Epithelial cell of proximal tubule (primary cell): ENCODE measurements at regions not wholly inside any gene's neighbourhood (a gene's known extent, or its start where the extent isn't known, plus 50 kb on each side); places are given as distances from the start of the nearest gene placed in this dataset.

Source experiments
- DNase-seq: peaks from one replicate; pipeline ENCODE4 v3.0.0-alpha.2; 2011; ENCODE audit warnings: low read depth
- H3K4me3 ChIP-seq: 2 replicates; pipeline ENCODE4 v1.5.1; 2011; ENCODE audit warnings: low read depth, mild to moderate bottlenecking, low read length
- TF ChIP-seq, protein P1 (sequence below): conservative IDR thresholded peaks from 2 replicates; pipeline ENCODE4 v1.5.1; 2012; ENCODE audit warnings: low read depth, mild to moderate bottlenecking, low read length

DNA sequence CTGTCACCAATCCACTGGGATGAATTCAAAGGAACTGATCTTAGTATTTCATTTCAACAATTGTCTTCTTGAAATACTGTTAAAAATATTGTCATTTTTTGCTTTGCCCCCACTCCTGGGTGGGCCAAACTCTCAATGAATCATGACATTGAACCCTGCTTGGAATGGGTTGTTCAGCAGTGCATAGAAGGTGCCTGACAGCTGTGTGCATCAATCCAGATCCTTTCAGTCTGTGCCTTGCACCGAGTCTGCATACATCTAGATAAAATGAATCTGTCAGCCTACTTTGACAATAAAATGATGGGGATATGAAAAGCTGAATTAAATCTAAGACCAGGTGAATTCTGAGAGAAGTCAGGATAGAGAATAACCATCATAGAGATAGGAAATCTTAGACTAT lies 706.6 kb downstream of the CBLN2 start:
- TF ChIP-seq, protein P1, sequence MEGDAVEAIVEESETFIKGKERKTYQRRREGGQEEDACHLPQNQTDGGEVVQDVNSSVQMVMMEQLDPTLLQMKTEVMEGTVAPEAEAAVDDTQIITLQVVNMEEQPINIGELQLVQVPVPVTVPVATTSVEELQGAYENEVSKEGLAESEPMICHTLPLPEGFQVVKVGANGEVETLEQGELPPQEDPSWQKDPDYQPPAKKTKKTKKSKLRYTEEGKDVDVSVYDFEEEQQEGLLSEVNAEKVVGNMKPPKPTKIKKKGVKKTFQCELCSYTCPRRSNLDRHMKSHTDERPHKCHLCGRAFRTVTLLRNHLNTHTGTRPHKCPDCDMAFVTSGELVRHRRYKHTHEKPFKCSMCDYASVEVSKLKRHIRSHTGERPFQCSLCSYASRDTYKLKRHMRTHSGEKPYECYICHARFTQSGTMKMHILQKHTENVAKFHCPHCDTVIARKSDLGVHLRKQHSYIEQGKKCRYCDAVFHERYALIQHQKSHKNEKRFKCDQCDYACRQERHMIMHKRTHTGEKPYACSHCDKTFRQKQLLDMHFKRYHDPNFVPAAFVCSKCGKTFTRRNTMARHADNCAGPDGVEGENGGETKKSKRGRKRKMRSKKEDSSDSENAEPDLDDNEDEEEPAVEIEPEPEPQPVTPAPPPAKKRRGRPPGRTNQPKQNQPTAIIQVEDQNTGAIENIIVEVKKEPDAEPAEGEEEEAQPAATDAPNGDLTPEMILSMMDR = no peak
- no peak overlapping the region for H3K4me3 ChIP-seq
- DNase-seq = no peak

DNA sequence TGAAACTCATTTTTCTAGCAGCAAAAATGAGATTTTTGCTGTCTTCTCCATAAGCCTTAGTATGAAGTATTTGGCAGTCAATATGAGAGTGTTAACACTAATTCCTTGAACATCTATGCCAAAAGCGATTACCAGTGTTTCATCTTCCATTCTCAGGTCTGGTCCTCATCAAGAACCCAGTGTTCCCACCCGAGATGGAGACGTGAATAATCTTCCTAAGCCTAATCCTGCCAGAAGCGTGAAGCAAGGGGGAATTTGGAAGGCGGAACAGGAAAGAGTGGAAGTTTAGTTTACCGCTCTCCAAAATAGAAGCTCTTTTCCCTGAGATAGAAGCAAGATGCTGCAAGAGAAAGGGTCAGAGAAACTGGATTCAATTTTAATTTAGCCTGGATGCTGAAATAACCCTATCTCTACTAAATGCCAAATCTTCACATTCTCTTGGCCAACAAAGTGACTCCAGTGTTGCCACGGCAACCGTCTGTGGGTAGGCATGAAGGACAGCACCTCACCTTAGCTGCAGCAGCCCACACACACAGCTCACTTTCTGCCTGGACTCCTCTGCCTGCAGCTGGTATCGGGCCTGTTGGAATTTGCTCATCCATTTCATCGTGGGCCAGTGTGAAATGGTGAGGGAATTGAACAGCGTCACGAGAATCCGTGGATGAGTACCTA lies 711.1 kb downstream of the CBLN2 start:
- DNase-seq = no peak
- H3K4me3 ChIP-seq = no peak overlapping the region
- TF ChIP-seq, protein P1 = no peak

DNA sequence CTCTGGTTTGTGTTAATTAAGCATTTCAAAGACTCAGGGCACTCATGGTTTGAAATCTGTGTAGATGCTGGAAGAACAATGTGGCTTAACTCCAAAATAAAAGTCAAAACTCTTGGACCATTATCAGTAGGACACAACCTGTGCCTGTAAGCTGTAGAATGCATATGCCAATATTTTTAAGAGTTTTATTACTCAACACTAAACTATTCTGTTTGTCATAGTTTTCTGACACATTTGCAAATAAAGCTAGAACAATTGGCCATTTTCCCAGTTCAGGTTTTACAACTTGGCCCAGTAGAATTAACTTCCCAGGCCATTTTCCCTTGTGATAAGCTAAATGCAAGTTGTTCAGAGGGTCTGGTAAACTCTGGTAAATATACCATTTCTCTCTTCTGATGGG lies 713.1 kb downstream of the CBLN2 start:
- no peak for DNase-seq
- TF ChIP-seq, protein P1 = no peak
- no peak overlapping the region for H3K4me3 ChIP-seq

DNA sequence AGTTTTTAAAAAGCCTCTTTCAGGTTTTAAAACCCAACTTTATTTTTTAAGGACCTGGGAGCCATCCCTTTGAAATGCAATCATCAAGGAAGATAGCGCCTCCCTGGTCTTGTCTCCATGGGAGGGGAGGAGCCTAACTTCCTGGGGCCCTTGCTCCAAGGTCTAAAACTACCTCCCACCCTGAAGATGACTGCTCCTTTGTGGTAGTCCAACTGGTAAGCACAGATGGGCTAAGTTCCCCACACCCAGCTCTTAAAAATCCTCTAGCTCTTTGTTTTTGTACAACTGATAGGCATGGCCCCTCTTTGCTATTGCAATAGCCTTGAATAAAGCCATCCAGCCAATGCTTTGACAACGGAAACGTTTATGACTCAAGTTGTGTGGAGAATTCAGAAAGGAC lies 716.8 kb downstream of the CBLN2 start:
- H3K4me3 ChIP-seq = no peak overlapping the region
- DNase-seq = no peak
- TF ChIP-seq, protein P1 = no peak

DNA sequence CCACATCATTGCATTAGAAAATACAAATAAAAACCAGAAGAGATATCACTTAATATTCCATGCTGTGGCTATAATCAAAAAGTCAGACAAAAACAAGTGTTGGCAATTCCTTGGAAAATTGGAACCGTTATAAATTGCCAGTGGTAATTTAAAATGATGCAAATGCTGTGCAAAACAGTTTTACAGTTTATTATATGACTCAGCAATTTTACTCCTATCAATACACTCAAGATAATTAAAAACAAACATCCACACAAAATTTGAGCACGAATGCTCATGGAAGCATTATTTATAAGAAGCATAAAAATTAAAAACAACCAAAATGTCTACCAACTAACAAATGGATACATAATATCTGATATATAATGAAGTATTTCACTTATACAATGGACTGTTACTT lies 728.8 kb downstream of the CBLN2 start:
- TF ChIP-seq, protein P1 = no peak
- DNase-seq = no peak
- H3K4me3 ChIP-seq = no peak overlapping the region

DNA sequence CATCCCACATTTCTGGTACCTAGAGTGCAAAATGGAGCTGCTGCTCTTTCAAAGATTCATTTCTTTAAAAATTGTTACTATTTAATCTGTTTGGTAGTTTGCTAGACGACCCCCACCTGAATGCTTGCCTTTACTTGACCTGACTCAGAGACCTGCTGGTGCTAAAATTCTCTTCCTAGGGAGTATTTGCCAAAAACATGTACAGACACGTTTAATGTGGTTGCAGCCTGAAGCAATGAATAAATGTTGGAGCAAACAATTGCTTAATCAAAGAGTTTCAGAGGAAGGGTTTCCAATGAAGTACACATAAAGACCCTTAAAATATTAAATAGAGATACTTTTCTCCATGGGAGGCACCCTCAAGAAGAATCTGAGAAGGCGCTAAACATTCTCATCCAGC lies 734.4 kb downstream of the CBLN2 start:
- TF ChIP-seq, protein P1 = no peak
- H3K4me3 ChIP-seq = no peak overlapping the region
- DNase-seq = no peak

DNA sequence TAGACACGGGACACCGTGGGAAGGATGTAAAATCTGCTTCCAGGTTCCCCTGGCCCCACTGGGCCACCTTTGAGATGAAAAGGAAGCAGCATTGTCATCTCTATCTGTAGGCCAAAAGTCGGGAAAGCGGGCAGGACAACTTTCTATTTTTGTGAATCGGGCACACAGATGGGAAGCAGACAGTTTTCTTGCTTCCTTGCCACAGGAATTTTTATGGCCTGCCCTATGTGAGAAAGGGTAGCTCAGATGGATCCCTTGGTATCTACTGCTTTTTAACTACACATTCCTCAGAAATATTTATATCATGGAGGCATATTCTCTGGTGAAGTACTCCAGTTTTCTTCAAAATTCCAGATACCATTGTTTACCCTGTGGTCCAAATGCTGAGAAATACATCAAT lies 735.5 kb downstream of the CBLN2 start:
- TF ChIP-seq, protein P1 = no peak
- no peak for DNase-seq

More for the DNA sequence above, 735.5 kb downstream of the CBLN2 start:
- no peak overlapping the region for H3K4me3 ChIP-seq
